HG02678 (cell line): ENCODE measurements at regions not wholly inside any gene's neighbourhood (a gene's known extent, or its start where the extent isn't known, plus 50 kb on each side); places are given as distances from the start of the nearest gene placed in this dataset.

ENCODE experiments used
- ATAC-seq: cut with Tn5 transposase; IDR thresholded peaks from one replicate; pipeline ENCODE4 v1.9.1; 2021; ENCODE audit warnings: mild to moderate bottlenecking, moderate library complexity; ENCODE audit not compliant: unreplicated experiment

- ATAC-seq = no peak
These were observed 425.1 kb upstream of the NPVF start for GRCh38 chr7:25653384-25653783.

- ATAC-seq = no peak
These were observed 427.8 kb upstream of the NPVF start for GRCh38 chr7:25656071-25656470.

- no peak for ATAC-seq
These were observed 428.3 kb upstream of the NPVF start for GRCh38 chr7:25656581-25657026.

GRCh38 chr7:25658375-25658774, 430.1 kb upstream of the NPVF start:
- ATAC-seq = no peak

GRCh38 chr7:25659841-25660240, 431.6 kb upstream of the NPVF start:
- ATAC-seq = no peak

- no peak for ATAC-seq
These were observed 434.8 kb upstream of the NPVF start for GRCh38 chr7:25662841-25663800.

GRCh38 chr7:25663877-25664276, 435.6 kb upstream of the NPVF start:
- ATAC-seq = no peak

GRCh38 chr7:25664593-25664992, 436.3 kb upstream of the NPVF start:
- no peak for ATAC-seq

- ATAC-seq = no peak
These were observed 437.1 kb upstream of the NPVF start for GRCh38 chr7:25665374-25665773.

GRCh38 chr7:25665903-25666670, 437.8 kb upstream of the NPVF start:
- no peak for ATAC-seq

- no peak for ATAC-seq
These were observed 438.4 kb upstream of the NPVF start for GRCh38 chr7:25666671-25667060.

- no peak for ATAC-seq
These were observed 441.0 kb upstream of the NPVF start for GRCh38 chr7:25669281-25669781.

GRCh38 chr7:25669961-25670841, 441.9 kb upstream of the NPVF start:
- ATAC-seq = no peak

GRCh38 chr7:25671111-25671510, 442.8 kb upstream of the NPVF start:
- ATAC-seq = no peak

GRCh38 chr7:25672496-25672895, 444.2 kb upstream of the NPVF start:
- no peak for ATAC-seq

- ATAC-seq = no peak
These were observed 447.6 kb upstream of the NPVF start for GRCh38 chr7:25675789-25676474.

GRCh38 chr7:25677595-25677994, 449.3 kb upstream of the NPVF start:
- no peak for ATAC-seq

- ATAC-seq = no peak
These were observed 449.9 kb upstream of the NPVF start for GRCh38 chr7:25678215-25678614.

GRCh38 chr7:25680636-25681035, 452.4 kb upstream of the NPVF start:
- no peak for ATAC-seq

- ATAC-seq = no peak
These were observed 456.1 kb upstream of the NPVF start for GRCh38 chr7:25684360-25684759.
